ENCODE measurements at regions not wholly inside any gene's neighbourhood (a gene's known extent, or its start where the extent isn't known, plus 50 kb on each side); places are given as distances from the start of the nearest gene placed in this dataset.

DNA sequence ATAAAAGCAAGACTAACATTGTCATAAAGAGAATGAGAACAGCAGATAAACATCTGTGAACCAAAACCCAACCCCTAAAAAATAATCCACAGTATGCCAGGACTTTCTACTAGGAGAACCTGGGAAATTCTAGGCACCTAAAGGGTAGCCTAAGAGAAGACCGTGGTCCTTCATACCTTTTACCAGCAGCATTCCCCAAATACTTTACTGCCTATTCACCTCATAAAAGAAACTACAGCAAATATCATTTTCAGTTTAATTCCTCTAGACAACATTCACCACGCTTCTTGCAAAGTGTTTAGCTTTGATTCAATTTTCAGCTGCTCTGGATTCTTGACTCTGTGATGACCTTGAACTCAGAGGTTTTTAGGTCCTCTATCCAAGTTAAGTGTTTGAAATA, 1180.7 kb upstream of the B3GALT2 start:
- no peak for DNase-seq (ENCODE audit: low read depth in 1 of 2, low spot score in 1 of 2)
- no peak overlapping the region for H3K27ac ChIP-seq (replicated peaks)
- TF ChIP-seq CTCF (IDR thresholded peaks at IDR 0.05; ENCODE audit: insufficient read depth, low read length), result no peak
- no peak for TF ChIP-seq POLR2AphosphoS5 (IDR thresholded peaks at IDR 0.05; ENCODE audit: low read depth)
- TF ChIP-seq, protein P1, sequence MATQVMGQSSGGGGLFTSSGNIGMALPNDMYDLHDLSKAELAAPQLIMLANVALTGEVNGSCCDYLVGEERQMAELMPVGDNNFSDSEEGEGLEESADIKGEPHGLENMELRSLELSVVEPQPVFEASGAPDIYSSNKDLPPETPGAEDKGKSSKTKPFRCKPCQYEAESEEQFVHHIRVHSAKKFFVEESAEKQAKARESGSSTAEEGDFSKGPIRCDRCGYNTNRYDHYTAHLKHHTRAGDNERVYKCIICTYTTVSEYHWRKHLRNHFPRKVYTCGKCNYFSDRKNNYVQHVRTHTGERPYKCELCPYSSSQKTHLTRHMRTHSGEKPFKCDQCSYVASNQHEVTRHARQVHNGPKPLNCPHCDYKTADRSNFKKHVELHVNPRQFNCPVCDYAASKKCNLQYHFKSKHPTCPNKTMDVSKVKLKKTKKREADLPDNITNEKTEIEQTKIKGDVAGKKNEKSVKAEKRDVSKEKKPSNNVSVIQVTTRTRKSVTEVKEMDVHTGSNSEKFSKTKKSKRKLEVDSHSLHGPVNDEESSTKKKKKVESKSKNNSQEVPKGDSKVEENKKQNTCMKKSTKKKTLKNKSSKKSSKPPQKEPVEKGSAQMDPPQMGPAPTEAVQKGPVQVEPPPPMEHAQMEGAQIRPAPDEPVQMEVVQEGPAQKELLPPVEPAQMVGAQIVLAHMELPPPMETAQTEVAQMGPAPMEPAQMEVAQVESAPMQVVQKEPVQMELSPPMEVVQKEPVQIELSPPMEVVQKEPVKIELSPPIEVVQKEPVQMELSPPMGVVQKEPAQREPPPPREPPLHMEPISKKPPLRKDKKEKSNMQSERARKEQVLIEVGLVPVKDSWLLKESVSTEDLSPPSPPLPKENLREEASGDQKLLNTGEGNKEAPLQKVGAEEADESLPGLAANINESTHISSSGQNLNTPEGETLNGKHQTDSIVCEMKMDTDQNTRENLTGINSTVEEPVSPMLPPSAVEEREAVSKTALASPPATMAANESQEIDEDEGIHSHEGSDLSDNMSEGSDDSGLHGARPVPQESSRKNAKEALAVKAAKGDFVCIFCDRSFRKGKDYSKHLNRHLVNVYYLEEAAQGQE (IDR thresholded peaks at IDR 0.05; ENCODE audit: insufficient replicate concordance, low read depth), result no peak
- no peak for TF ChIP-seq SPI1 (IDR thresholded peaks at IDR 0.05; ENCODE audit: borderline replicate concordance, low read depth)
- TF ChIP-seq GABPA (IDR thresholded peaks at IDR 0.05; ENCODE audit: low read depth), result no peak
- no peaks in the 10 kb centered on the region for H3K27me3 ChIP-seq (ENCODE audit: insufficient read depth, poor library complexity, severe bottlenecking)
- no peak overlapping the region for H3K4me3 ChIP-seq (replicated peaks; ENCODE audit: insufficient read depth, low read length)

GRCh38 chr1:194366705-194367104, 1180.3 kb upstream of the B3GALT2 start:
- TF ChIP-seq GABPA (IDR thresholded peaks at IDR 0.05; ENCODE audit: low read depth), result no peak
- DNase-seq (ENCODE audit: low read depth in 1 of 2, low spot score in 1 of 2), result no peak
- Histone ChIP-seq H3K27ac (replicated peaks) (no peak overlapping the region), H3K27me3 (ENCODE audit: insufficient read depth, poor library complexity, severe bottlenecking) (no peaks in the 10 kb centered on the region), H3K4me3 (replicated peaks; ENCODE audit: insufficient read depth, low read length) (no peak overlapping the region)

DNA sequence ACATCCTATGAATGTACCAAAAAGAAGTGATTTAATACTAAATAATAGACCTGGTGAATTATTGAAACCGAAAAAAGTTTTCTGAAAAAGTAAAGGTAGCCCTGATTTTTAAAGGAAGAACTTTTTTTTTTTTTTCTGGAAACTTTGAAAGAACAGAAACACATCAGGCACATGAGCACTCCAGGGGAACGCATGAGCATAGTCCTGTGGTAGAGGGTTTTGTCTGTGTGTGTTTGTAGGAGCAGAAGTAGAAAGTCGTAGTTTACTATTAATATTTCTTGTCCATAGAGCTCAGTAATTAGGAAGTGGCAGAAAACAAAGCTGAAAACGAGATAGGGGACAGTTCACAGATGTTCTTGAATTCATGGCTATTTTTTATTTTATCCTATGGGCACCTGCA, 1175.9 kb upstream of the B3GALT2 start:
- H3K4me3 ChIP-seq (replicated peaks; ENCODE audit: insufficient read depth, low read length), result no peak overlapping the region
- no peak for TF ChIP-seq POLR2AphosphoS5 (IDR thresholded peaks at IDR 0.05; ENCODE audit: low read depth)
- TF ChIP-seq, protein P1 (IDR thresholded peaks at IDR 0.05; ENCODE audit: insufficient replicate concordance, low read depth), result no peak
- no peak for TF ChIP-seq GABPA (IDR thresholded peaks at IDR 0.05; ENCODE audit: low read depth)
- TF ChIP-seq SPI1 (IDR thresholded peaks at IDR 0.05; ENCODE audit: borderline replicate concordance, low read depth), result no peak
- DNase-seq (ENCODE audit: low read depth in 1 of 2, low spot score in 1 of 2), result no peak
- no peak overlapping the region for H3K27ac ChIP-seq (replicated peaks)
- H3K27me3 ChIP-seq (ENCODE audit: insufficient read depth, poor library complexity, severe bottlenecking), result no peaks in the 10 kb centered on the region

- Histone ChIP-seq H3K27me3 (ENCODE audit: insufficient read depth, poor library complexity, severe bottlenecking) (no peaks in the 10 kb centered on the region), H3K4me3 (replicated peaks; ENCODE audit: insufficient read depth, low read length) (no peak overlapping the region), H3K27ac (replicated peaks) (no peak overlapping the region)
- no peak for DNase-seq (ENCODE audit: low read depth in 1 of 2, low spot score in 1 of 2)
- TF ChIP-seq POLR2AphosphoS5 (IDR thresholded peaks at IDR 0.05; ENCODE audit: low read depth), result no peak
- TF ChIP-seq, protein P1 (IDR thresholded peaks at IDR 0.05; ENCODE audit: insufficient replicate concordance, low read depth), result no peak
- no peak for TF ChIP-seq GABPA (IDR thresholded peaks at IDR 0.05; ENCODE audit: low read depth)
- TF ChIP-seq SPI1 (IDR thresholded peaks at IDR 0.05; ENCODE audit: borderline replicate concordance, low read depth), result no peak
- TF ChIP-seq CTCF (IDR thresholded peaks at IDR 0.05; ENCODE audit: insufficient read depth, low read length), result no peak
Measured at GRCh38 chr1:194361374-194362131, 1175.1 kb upstream of the B3GALT2 start.

Measured in HL-60 (cell line).